Gastrocnemius medialis (tissue), 4 donors: ENCODE measurements at regions not wholly inside any gene's neighbourhood (a gene's known extent, or its start where the extent isn't known, plus 50 kb on each side); places are given as distances from the start of the nearest gene placed in this dataset.

Experiments used
- ATAC-seq, 2 donors: fragments of 150-250 bp; one replicate each; pipeline ENCODE4 v1.9.1; 2016
- DNase-seq, 2 donors: peaks; one replicate each; pipeline ENCODE4 v3.0.0-alpha.2; 2019
- H3K27ac ChIP-seq, 4 donors: fragments of 200-600 bp; sonication (generic); 1 replicate in 1 of 4; 2 replicates in 3 of 4; pipeline ENCODE4 v1.5.1; 2016 to 2018; ENCODE audit warnings: mild to moderate bottlenecking in 2 of 4, moderate library complexity in 1 of 4
- H3K27me3 ChIP-seq, 3 donors: fragments of 200-600 bp; sonication (generic) in 2 of 3; 1 replicate in 1 of 3; 2 replicates in 2 of 3; pipeline versions ENCODE4 v1.5.1 to v1.6.0; 2016 to 2019; ENCODE audit warnings: mild to moderate bottlenecking in 1 of 3, moderate library complexity in 1 of 3
- H3K36me3 ChIP-seq, 2 donors: fragments of 200-600 bp; sonication (generic) in 1 of 2; one replicate each; pipeline ENCODE4 v1.5.1; 2017 to 2018
- H3K4me1 ChIP-seq, 2 donors: fragments of 200-600 bp; sonication (generic) in 1 of 2; one replicate each; pipeline ENCODE4 v1.5.1; 2016 to 2017; ENCODE audit warnings: mild to moderate bottlenecking in 2 of 2
- H3K4me3 ChIP-seq, 4 donors: fragments of 200-600 bp; sonication (generic) in 3 of 4; 1 replicate in 1 of 4; 2 replicates in 3 of 4; pipeline ENCODE4 v1.5.1; 2016 to 2019; ENCODE audit warnings: mild to moderate bottlenecking in 2 of 4
- H3K9me3 ChIP-seq, 3 donors: fragments of 200-600 bp; sonication (generic) in 2 of 3; 1 replicate in 1 of 3; 2 replicates in 2 of 3; pipeline ENCODE4 v1.5.1; 2016 to 2019
- CTCF ChIP-seq, 5 experiments: fragments of 450-650 bp in 3 of 5; fragments of 200-600 bp in 2 of 5; sonication (generic) in 2 of 5; IDR thresholded peaks in 4 of 5; conservative IDR thresholded peaks in 1 of 5; 1 replicate in 4 of 5; 2 replicates in 1 of 5; pipeline ENCODE4 v1.5.1; 2016 to 2019; ENCODE audit warnings: antibody characterized with exemption in 5 of 5, mild to moderate bottlenecking in 3 of 5, moderate library complexity in 3 of 5
- POLR2A ChIP-seq, 2 donors: fragments of 450-650 bp; IDR thresholded peaks; one replicate each; pipeline ENCODE4 v1.6.1; 2017; ENCODE audit warnings: antibody characterized with exemption in 2 of 2, mild to moderate bottlenecking in 2 of 2, moderate library complexity in 2 of 2
- in situ Hi-C, 4 donors: fragments of 200-750 bp; cut with MboI; loops; one replicate each; pipeline versions ENCODE4 v1.15.0 to v1.8.0; 2017; ENCODE audit warnings: low sequenced_read_pairs in 4 of 4
- intact Hi-C: fragments of 100-400 bp; cut with DNase I; formaldehyde crosslinking; loops from one replicate; pipeline ENCODE4 v1.15.1; 2023; ENCODE audit warnings: low total_unique reads

- H3K27ac ChIP-seq: no peak overlapping the region
- in situ Hi-C loops (no loop called here), intact Hi-C loops (no loop called here)
- no peak for ATAC-seq
- no peak for TF ChIP-seq CTCF (IDR thresholded peaks at IDR 0.05 in 4 of 5, conservative IDR thresholded peaks at IDR 0.05 in 1 of 5)
- no peak for TF ChIP-seq POLR2A (IDR thresholded peaks at IDR 0.05)
- no peaks in the 10 kb centered on the region for H3K9me3 ChIP-seq
- DNase-seq: no peak
- H3K4me3 ChIP-seq: no peak overlapping the region
- H3K27me3 ChIP-seq: no peaks in the 10 kb centered on the region
- no peaks in the 10 kb centered on the region for H3K36me3 ChIP-seq
- peaks cover 19 to 21% of the 10 kb centered on the region in 2 donors for H3K4me1 ChIP-seq
Measured at GRCh38 chr9:89730715-89731114, 125.9 kb downstream of the GADD45G start.

GRCh38 chr9:89731262-89732182 lies 126.7 kb downstream of the GADD45G start:
- ATAC-seq (peak in 1 of 2 donors; percentile 19), DNase-seq (no peak)
- H3K9me3 ChIP-seq: no peaks in the 10 kb centered on the region
- no peak for TF ChIP-seq POLR2A (IDR thresholded peaks at IDR 0.05)
- TF ChIP-seq CTCF (IDR thresholded peaks at IDR 0.05 in 4 of 5, conservative IDR thresholded peaks at IDR 0.05 in 1 of 5): no peak
- H3K27me3 ChIP-seq: no peaks in the 10 kb centered on the region
- intact Hi-C loops (loop anchor here (2.0 kb wide), 1 partner anchor 377 kb away; no protein-coding TSS in a partner anchor), in situ Hi-C loops (no loop called here)
- H3K27ac ChIP-seq: peak overlapping the region; percentile 61 to 74 (median 68)
- H3K4me3 ChIP-seq: no peak overlapping the region
- peaks cover 19 to 21% of the 10 kb centered on the region in 2 donors for H3K4me1 ChIP-seq
- H3K36me3 ChIP-seq: no peaks in the 10 kb centered on the region

- intact Hi-C loops: loop anchor here (2.0 kb wide), 1 partner anchor 376 kb away; no protein-coding TSS in a partner anchor
Measured at GRCh38 chr9:89732295-89732938, 127.6 kb downstream of the GADD45G start.

GRCh38 chr9:89732939-89733324 lies 128.1 kb downstream of the GADD45G start:
- in situ Hi-C loops: no loop called here
- DNase-seq (no peak), ATAC-seq (no peak)
- Histone ChIP-seq H3K27me3 (no peaks in the 10 kb centered on the region), H3K27ac (peak overlapping the region; percentile 50 to 74 (median 64)), H3K4me1 (peaks cover 22 to 23% of the 10 kb centered on the region in 2 donors), H3K4me3 (no peak overlapping the region), H3K9me3 (no peaks in the 10 kb centered on the region), H3K36me3 (no peaks in the 10 kb centered on the region)
- no peak for TF ChIP-seq POLR2A (IDR thresholded peaks at IDR 0.05)
- TF ChIP-seq CTCF (IDR thresholded peaks at IDR 0.05 in 4 of 5, conservative IDR thresholded peaks at IDR 0.05 in 1 of 5): no peak
- intact Hi-C loops: loop anchor here (2.0 kb wide), 1 partner anchor 376 kb away; no protein-coding TSS in a partner anchor

More at GRCh38 chr9:89732295-89732938, 127.6 kb downstream of the GADD45G start:
- in situ Hi-C loops: no loop called here
- peak; percentile 79 to 96 for ATAC-seq
- Histone ChIP-seq H3K4me3 (peak overlapping the region in 1 of 4 donors; percentile 15), H3K36me3 (no peaks in the 10 kb centered on the region), H3K27ac (peak overlapping the region; percentile 61 to 74 (median 68)), H3K27me3 (no peaks in the 10 kb centered on the region), H3K9me3 (no peaks in the 10 kb centered on the region), H3K4me1 (peaks cover 19 to 21% of the 10 kb centered on the region in 2 donors)
- TF ChIP-seq POLR2A (IDR thresholded peaks at IDR 0.05): no peak
- TF ChIP-seq CTCF (IDR thresholded peaks at IDR 0.05 in 4 of 5, conservative IDR thresholded peaks at IDR 0.05 in 1 of 5): no peak
- DNase-seq: peak in 1 of 2 donors; percentile 39
